K562 (cell line): ENCODE measurements at regions not wholly inside any gene's neighbourhood (a gene's known extent, or its start where the extent isn't known, plus 50 kb on each side); places are given as distances from the start of the nearest gene placed in this dataset.

Experiments used
- C11orf30 ChIP-seq: fragments of 450-650 bp; IDR thresholded peaks from 2 replicates; pipeline ENCODE4 v1.6.1; 2016; ENCODE audit warnings: low read depth, mild to moderate bottlenecking
- EP300 ChIP-seq: IDR thresholded peaks from 2 replicates; pipeline ENCODE4 v1.6.1; 2012; ENCODE audit warnings: low read length, improper control_type of control experiment
- EZH2 ChIP-seq: IDR thresholded peaks from 2 replicates; pipeline ENCODE4 v1.6.1; 2012; ENCODE audit warnings: low read depth, mild to moderate bottlenecking, inconsistent platforms, low read length, borderline replicate concordance
- FOXJ3 ChIP-seq: sonication (generic); formaldehyde crosslinking; IDR thresholded peaks from 2 replicates; pipeline ENCODE4 v1.4.0; 2020; ENCODE audit warnings: mild to moderate bottlenecking, missing genetic modification reagents
- MYC ChIP-seq, 2 experiments: fragments of 250-450 bp in 1 of 2; sonication (Bioruptor Pico) in 1 of 2; IDR thresholded peaks; 2 replicates each; pipeline versions ENCODE4 v1.5.1 to v1.6.1; 2012 to 2021; ENCODE audit warnings: low read depth in 2 of 2, borderline replicate concordance in 1 of 2, improper control_type of control experiment in 1 of 2, low read length in 1 of 2, mild to moderate bottlenecking in 1 of 2, moderate library complexity in 1 of 2
- POLR2AphosphoS5 ChIP-seq: IDR thresholded peaks from 2 replicates; pipeline ENCODE4 v1.6.1; 2011; ENCODE audit warnings: mild to moderate bottlenecking, low read depth, low read length, moderate library complexity; ENCODE audit not compliant: control insufficient read depth, insufficient read depth
- POLR2B ChIP-seq: fragments of 450-650 bp; IDR thresholded peaks from 2 replicates; pipeline ENCODE4 v1.6.1; 2018; ENCODE audit warnings: low read depth; ENCODE audit not compliant: partially characterized antibody
- TF ChIP-seq, protein P1 (sequence below): sonication (generic); formaldehyde crosslinking; IDR thresholded peaks from 2 replicates; pipeline ENCODE4 v1.8.1; 2022; ENCODE audit warnings: missing genetic modification reagents
- TF ChIP-seq, protein P2 (sequence below), 3 experiments: IDR thresholded peaks in 2 of 3; conservative IDR thresholded peaks in 1 of 3; 2 replicates each; pipeline ENCODE4 v1.5.1; 2011 to 2012; ENCODE audit warnings: low read length in 3 of 3, mild to moderate bottlenecking in 3 of 3, control low read depth in 2 of 3, improper control_type of control experiment in 1 of 3, inconsistent platforms in 1 of 3, low read depth in 1 of 3, mixed read lengths in 1 of 3, moderate library complexity in 1 of 3; ENCODE audit not compliant: insufficient read depth in 2 of 3
- TF ChIP-seq, protein P3 (sequence below), 2 experiments: fragments of 450-650 bp in 1 of 2; sonication (generic) in 1 of 2; formaldehyde crosslinking in 1 of 2; IDR thresholded peaks in 1 of 2; conservative IDR thresholded peaks in 1 of 2; 2 replicates each; pipeline versions ENCODE4 v1.6.1 to v1.8.1; 2016 to 2023; ENCODE audit warnings: mild to moderate bottlenecking in 2 of 2, moderate library complexity in 2 of 2, inconsistent platforms in 1 of 2, missing genetic modification reagents in 1 of 2

DNA sequence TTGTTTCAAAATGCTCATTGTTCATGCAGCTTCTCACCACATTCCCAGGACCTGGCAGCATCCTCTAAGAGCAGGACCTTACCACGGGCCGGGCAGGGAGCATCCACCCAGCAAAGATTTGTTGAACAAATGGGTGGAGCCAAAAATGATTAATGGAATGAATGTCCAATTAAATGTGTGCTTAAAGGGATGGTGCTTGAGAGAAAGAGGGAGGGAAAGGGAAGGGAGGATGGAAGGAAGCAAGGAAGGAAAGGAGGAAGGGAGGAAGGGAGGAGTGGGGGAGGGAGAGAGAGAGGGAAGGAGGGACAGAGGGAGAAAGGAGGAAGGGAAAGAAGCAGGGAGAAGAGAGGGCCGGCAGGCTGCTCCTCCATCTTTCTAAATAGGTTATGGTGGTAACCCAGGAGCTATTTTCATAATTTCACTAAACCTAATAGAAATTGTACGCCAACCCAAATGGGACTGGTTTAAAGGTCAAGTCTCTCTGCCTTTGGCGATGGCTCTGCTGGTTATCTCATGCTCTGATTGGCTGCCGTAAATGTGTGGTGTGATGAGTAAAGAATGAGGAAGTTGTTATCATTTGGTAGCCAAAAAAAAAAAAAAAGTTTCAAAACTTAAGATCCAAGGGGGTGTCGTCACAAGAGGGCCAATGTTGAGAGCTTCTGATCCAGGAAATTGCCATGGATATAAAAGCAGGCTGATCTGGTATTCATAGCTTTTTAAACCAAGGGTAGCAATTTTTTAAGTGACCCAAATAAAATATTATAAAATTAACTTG, 126.7 kb upstream of the FOXF1 start:
- TF ChIP-seq POLR2B (no peak), FOXJ3 (no peak), EP300 (no peak), POLR2AphosphoS5 (no peak), EZH2 (no peak), C11orf30 (no peak), MYC (IDR thresholded peaks at IDR 0.05; ENCODE audit: low read depth, low read length) (no peak), MYC (CRISPR knock-in tag; IDR thresholded peaks at IDR 0.05; ENCODE audit: borderline replicate concordance, low read depth) (no peak)
- TF ChIP-seq, protein P1, sequence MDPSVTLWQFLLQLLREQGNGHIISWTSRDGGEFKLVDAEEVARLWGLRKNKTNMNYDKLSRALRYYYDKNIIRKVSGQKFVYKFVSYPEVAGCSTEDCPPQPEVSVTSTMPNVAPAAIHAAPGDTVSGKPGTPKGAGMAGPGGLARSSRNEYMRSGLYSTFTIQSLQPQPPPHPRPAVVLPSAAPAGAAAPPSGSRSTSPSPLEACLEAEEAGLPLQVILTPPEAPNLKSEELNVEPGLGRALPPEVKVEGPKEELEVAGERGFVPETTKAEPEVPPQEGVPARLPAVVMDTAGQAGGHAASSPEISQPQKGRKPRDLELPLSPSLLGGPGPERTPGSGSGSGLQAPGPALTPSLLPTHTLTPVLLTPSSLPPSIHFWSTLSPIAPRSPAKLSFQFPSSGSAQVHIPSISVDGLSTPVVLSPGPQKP, result no peak
- TF ChIP-seq, protein P2, sequence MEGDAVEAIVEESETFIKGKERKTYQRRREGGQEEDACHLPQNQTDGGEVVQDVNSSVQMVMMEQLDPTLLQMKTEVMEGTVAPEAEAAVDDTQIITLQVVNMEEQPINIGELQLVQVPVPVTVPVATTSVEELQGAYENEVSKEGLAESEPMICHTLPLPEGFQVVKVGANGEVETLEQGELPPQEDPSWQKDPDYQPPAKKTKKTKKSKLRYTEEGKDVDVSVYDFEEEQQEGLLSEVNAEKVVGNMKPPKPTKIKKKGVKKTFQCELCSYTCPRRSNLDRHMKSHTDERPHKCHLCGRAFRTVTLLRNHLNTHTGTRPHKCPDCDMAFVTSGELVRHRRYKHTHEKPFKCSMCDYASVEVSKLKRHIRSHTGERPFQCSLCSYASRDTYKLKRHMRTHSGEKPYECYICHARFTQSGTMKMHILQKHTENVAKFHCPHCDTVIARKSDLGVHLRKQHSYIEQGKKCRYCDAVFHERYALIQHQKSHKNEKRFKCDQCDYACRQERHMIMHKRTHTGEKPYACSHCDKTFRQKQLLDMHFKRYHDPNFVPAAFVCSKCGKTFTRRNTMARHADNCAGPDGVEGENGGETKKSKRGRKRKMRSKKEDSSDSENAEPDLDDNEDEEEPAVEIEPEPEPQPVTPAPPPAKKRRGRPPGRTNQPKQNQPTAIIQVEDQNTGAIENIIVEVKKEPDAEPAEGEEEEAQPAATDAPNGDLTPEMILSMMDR (IDR thresholded peaks at IDR 0.05 in 2 of 3, conservative IDR thresholded peaks at IDR 0.05 in 1 of 3; ENCODE audit: insufficient read depth in 2 of 3, low read depth in 1 of 3, low read length in 3 of 3), result no peak
- TF ChIP-seq, protein P3, sequence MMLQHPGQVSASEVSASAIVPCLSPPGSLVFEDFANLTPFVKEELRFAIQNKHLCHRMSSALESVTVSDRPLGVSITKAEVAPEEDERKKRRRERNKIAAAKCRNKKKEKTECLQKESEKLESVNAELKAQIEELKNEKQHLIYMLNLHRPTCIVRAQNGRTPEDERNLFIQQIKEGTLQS (IDR thresholded peaks at IDR 0.05), result no peak
- TF ChIP-seq, protein P3 (CRISPR knock-in tag; conservative IDR thresholded peaks at IDR 0.05), result no peak
